Putamen (tissue), 1 donor: ENCODE measurements at regions not wholly inside any gene's neighbourhood (a gene's known extent, or its start where the extent isn't known, plus 50 kb on each side); places are given as distances from the start of the nearest gene placed in this dataset.
"Not testable (repeated sequence)": the region's sequence is repeated elsewhere in the genome, so short reads cannot be mapped to it uniquely, and the experiment has no call there.

Source experiments
- DNase-seq: peaks from one replicate; pipeline ENCODE4 v3.0.0-alpha.2; 2016; ENCODE audit warnings: low spot score

DNA sequence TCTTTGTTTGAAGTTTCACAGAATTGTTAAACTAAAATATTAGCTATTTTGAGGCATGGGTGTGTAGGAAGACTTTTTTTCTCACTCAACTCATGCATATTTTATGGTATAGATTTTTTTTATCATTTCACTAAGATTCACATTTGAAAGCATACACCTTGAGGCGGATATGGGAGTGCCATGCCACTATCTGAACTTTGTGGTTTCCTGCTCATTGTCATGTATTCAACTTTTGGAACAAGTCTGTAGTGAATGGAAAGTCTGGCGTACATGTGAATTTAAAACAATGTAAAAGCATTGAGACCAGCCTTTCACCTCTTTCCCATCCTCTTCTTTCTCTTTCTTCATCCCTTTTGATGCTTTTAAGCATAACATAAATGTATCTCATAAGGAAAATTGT, 147.9 kb downstream of the TPBG start:
- no peak for DNase-seq

DNA sequence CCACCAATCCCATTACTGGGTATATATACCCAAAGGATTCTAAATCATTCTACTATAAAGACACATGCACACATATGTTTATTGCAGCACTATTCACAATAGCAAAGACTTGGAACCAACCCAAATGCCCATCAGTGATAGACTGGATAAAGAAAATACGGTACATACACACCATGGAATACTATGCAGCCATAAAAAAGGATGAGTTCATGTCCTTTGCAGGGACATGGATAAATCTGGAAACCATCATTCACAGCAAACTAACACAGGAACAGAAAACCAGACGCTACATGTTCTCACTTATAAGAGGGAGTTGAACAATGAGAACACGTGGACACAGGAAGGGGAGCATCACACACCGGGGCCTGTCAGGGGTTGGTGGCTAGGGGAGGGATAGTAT, 154.3 kb downstream of the TPBG start:
- not testable (repeated sequence) for DNase-seq

DNA sequence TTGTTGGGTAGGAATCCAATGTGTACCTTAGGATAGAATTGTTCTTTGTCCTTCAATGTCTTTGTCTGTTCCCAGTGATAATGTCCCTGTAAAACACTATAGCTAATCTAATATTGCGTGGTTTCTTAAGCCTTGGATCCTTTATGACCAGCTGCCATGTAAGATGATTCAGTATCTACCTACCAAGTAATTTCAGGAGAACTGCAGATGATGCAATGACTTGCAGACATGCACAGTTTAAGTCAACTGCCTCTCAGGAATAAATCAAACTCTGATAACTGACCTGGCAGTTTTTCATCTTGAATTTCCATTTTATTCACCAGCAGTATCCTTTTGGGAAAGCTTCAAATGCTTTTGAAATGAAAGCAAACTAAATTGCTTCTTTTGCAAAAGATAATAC, 157.8 kb downstream of the TPBG start:
- DNase-seq: no peak

DNA sequence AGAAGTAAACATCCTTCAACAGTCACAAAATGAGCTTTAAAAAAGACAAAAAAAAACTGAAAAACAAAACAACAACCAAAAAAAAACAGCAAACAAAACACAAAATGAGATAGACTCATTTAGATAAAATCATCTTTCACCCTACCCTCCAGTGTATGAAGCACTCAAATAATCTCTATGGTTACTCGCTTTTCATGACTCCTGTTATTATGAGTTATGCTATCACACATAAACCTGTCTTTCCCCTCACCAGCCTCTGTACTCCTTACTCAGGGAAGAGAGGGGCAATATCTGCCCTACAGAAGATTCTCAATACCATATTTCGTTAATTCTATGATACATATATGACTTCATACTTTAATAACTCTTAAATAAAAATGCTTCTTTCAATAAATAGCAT, 158.2 kb downstream of the TPBG start:
- DNase-seq: no peak

DNA sequence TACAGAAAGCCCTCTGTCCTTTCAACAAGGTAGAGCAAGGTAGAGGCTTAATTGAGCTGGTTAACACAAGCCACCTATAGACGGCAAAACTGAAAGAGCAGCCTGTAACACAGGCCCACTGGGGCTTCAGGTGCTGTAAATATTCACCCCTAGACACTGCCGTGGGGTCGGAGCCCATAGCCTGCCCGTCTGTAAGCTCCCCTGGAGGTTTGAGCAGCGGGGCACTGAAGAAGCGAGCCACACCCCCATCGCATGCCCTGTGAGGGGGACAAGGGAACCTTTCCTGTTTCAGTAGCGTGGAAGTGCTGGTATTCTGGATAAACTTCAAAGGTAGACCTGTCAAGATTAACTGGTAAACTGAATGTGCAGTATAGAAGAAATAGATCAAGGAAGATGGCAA, 160.4 kb downstream of the TPBG start:
- DNase-seq: no peak

DNA sequence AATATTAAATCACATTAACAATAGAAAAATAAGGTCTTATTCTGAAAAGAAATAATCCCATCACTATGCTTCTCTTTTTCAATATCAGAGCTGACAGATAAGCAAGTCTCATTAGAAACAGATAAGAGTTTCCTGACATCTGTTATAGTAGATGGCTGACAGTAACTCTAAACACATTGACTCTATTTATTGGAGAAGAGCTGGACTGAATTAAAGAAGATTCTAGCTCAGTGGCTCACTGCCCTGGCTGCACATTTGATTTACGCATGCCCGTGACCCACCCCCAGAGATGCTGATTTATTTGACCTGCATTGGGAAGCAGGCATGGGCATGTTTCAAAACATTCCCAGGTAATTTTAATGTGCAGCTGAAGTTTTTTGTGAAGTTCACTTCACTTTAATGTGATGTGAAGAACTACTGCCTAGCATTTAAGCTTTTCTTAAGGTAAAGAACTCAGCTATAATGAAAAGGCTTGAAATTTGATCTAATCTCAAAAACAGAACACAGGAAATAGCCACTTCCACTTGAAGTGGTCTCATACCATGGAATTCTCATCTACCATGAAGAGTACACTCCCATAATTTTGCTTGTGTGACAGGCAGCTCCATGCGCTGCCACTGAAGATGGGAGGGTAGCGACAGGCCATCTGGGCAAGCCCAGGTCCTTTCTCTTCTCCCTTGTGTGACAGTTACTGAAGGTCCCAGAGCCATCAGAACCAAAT, 162.3 kb downstream of the TPBG start:
- no peak for DNase-seq

DNA sequence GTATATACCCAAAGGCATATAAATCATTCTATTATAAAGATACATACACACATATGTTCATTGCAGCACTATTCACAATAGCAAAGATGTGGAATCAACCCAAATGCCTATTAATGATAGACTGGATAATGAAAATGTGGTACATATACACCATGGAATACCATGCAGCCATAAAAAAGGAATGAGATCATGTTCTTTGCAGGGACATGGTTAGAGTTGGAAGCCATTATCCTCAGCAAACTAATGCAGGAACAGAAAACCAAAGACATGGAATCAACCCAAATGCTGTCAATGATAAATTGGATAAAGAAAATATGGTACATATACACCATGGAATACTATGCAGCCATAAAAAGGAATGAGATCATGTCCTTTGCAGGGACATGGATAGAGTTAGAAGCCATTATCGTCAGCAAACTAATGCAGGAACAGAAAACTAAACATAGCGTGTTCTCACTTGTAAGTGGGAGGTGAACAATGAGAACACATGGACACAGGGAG, 166.4 kb downstream of the TPBG start:
- not testable (repeated sequence) for DNase-seq

DNA sequence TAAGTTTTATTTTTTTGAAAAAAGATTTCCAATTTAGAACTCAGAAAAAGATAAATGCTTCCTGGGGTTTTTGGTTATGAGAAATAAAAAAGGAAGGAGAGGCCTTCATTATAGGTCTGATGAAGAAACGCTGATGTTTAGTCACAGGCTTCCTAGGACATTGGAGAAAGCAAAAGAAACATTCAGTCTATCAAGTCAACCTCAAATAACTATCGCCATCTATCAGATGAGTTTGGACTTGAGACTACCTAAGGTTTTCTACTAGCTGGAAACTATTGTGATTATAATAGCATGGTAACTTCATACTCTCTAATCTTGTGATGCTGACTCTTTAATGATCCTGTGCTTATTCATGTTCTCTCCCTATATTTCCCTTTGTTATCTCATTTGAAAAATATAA, 171.3 kb downstream of the TPBG start:
- no peak for DNase-seq

DNA sequence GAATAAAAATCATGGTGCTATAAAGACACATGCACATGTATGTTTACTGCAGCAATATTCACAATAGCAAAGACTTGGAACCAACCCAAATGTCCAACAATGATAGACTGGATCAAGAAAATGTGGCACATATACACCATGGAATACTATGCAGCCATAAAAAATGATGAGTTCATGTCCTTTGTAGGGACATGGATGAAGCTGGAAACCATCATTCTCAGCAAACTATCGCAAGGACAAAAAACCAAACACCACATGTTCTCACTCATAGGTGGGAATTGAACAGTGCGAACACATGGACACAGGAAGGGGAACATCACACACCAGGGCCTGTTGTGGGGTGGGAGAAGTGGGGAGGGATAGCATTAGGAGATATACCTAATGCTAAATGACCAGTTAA, 185.9 kb downstream of the TPBG start:
- DNase-seq: not testable (repeated sequence)

DNA sequence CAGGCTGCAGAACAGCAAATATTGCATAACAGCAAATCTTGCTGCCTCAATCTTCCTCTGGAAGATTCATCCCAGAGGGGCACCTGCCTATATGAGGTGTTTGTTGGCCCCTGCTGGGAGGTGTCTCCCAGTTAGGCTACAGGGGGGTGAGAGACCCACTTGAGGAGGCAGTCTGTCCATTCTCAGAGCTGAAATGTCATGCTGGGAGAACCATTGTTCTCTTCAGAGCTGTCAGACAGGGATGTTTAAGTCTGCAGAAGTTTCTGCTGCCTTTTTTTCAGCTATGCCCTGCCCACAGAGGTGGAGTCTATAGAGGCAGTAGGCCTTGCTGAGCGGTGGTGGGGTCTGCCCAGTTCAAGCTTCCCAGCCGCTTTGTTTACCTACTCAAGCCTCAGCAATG, 187.7 kb downstream of the TPBG start:
- not testable (repeated sequence) for DNase-seq

DNA sequence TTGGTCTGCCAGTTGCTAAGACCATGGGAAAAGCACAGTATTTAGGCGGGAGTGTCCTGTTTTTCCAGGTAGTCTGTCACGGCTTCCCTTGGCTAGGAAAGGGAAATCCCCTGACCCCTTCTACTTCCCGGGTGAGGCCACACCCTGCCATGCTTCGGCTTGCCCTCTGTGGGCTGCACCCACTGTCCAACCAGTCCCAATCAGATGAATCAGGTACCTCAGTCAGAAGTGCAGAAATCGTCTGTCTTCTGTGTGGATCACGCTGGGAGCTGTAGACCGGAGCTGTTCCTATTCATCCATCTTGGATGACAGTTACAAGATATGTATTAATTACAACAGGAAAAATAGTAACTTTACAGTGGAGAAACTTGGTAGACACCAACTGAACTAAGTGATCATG, 188.2 kb downstream of the TPBG start:
- no peak for DNase-seq

DNA sequence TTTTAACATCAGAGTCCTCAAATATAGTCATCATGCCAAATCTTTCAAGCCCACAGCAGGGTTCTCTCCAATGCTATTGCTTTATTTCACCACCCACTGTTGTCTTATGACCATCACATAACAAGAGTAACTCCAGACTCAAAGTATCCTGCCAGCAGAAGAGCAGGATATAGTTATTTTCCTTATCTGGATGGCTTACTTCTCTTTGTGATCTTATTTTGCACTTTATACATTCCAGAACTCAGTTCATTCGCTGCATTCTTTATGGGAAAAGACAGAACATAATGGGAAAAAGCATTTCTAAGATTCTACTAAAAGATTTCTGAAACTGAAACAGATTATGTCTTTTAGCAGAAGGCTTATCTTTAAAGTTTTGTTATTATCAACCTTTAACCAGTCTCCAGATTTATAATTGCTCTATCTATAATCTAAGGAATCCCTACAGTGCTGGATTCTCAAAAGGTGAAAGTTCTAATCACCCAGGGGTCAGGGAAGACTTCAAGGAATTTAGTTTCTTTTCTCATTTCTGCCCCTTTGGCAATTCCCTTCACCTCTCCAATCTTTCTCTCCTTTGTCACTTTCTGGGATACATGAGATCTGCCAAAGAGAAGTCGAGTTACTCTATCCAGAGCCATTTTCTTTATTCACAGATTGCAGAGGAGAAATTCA, 190.4 kb downstream of the TPBG start:
- DNase-seq: no peak

DNA sequence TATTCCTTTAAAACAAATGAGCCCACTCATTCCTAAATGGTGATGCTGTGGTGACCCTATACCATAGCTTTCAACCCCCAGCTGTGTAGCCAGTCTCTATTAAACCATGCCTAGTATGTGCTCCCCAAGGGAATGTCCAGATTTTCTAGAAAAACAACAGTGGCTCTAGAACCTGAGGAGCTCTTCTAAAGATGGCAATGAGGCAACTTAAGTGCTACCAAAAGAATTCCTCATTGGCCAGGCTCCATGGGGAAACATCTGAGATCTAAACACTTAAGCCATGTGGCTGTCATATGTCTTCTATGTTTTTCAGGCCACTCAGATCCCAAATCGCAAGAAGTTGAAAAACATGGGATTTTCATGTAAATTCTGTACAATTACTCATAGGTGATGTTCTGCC, 191.0 kb downstream of the TPBG start:
- DNase-seq: no peak

DNA sequence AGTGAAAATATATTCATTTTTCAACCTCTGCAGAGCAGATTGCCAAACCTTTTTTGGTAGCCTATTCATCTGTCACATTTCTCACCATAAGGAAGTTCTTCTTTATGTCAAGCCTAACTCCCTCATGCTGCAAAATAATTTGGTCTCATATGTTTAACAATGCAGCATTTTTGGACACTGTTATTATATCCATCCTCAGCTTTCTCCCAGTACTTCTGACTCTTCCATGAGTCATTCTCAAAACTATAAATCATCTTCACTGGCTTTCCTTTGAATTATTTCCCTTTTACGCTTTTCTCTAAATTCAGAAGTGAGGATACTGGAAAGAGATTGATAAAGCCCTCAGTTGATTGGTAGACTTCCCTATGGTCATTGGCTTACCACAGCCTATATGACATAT, 192.2 kb downstream of the TPBG start:
- DNase-seq: no peak

DNA sequence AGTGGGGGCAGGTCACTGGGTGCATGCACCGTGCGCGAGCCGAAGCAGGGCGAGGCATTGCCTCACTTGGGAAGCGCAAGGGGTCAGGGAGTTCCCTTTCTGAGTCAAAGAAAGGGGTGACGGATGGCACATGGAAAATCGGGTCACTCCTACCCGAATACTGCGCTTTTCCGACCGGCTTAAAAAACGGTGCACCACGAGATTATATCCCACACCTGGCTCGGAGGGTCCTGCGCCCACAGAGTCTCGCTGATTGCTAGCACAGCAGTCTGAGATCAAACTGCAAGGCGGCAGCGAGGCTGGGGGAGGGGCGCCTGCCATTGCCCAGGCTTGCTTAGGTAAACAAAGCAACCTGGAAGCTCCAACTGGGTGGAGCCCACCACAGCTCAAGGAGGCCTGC, 194.9 kb downstream of the TPBG start:
- DNase-seq: not testable (repeated sequence)

DNA sequence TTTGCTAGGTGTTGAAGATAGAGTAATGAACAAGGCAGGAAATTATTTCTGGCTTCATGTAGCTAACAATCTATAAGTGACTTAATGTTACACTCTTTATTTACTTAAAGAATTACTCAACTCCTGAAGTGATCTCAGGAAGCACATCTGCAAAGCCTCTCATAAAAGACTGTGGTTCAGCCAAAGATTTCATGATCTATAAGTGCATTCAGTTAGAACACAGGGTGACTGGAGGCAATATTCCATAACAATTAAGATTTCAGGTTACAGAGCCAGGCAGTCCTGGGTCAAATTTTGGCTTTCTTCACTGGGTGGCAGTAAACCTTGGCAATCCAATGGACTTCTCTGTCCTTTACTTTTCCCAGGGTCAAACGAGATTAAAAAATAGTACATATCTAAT, 204.0 kb downstream of the TPBG start:
- no peak for DNase-seq

DNA sequence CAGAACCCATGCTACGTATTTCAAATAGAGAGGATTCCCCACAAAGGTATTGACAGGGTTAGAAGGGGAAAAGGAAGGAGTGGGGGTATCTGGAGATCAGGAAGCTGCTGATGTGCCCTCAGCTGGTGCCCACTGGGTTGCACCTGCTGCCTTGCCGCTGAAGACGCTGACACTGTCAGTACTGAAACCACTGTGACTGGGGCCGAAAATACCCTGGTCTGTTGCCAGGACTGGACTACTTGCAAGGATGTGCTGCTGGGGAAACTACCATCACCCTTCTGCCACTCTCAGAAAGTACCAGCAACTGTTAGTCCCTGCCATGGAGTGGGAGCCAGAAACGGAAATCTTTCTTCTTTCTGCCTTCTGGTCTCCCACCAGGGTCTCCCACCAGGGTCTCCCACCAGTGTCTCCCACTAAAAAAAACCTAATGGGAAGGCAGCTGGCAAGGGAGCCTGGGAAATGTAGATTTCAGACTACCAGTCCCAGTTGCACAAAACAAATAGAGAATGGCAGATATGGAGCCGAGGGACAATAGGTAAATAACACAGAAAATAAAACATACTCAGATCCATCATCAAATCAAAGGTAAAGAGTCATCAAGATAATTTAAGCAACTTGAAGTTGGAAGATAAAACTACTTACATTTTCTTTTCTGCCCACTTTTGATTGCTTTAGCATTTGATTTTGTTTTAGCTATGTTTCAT, 204.8 kb downstream of the TPBG start:
- no peak for DNase-seq

DNA sequence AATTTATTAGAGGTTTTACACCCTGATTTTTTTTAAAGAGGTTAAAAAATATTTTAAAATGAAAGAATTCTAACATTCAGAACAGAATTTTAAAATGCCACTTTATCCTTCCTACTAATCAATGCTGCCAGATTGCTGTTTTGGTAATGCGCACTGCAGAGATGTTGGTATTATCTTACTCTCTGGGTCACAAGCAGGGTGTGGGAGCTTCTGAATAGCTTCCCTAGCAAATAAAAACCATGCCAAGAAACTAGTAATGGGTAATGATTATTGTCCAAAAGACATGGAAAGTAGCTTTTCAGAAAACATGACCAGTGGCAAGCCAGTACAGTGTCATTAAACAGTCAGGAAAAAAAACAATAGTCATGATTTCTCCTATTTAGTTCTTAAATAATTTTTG, 205.4 kb downstream of the TPBG start:
- DNase-seq: no peak

DNA sequence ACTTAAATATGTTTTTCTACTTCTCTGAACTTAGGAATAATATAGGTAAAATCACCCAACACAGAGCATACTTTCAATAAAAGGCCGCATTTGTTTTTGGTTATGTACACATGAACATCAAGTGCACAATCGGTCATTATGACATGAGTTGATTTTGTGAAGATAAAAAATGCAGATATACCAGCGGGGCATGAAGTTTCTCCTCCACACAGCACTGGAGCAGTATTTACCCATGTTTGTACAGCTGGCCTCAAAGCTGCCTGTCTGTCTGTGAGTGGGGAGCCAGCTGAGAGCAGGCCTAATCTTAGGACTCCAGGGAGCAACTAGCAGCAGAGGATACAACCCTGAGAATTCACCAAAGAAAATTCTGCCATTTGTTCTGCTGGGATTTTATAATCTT, 206.5 kb downstream of the TPBG start:
- no peak for DNase-seq

DNA sequence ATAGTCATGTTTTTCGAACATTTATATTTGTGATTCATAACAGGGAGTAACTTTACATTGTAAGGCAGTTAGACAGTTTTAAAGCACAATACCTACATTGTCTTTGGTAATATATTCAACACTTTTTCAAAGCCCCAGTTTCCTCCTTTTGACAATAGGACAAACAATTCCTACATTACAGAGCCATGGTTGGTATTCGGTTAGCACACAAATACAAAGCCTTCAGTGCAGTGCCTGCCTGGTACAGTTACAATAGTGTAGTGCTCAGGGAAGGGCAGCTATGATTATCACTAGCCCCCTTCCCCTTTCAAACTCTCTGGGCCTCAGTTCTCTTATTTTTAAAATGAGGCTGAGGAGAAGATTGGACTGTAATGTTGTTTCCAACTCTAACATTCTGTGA, 207.8 kb downstream of the TPBG start:
- DNase-seq: no peak

DNA sequence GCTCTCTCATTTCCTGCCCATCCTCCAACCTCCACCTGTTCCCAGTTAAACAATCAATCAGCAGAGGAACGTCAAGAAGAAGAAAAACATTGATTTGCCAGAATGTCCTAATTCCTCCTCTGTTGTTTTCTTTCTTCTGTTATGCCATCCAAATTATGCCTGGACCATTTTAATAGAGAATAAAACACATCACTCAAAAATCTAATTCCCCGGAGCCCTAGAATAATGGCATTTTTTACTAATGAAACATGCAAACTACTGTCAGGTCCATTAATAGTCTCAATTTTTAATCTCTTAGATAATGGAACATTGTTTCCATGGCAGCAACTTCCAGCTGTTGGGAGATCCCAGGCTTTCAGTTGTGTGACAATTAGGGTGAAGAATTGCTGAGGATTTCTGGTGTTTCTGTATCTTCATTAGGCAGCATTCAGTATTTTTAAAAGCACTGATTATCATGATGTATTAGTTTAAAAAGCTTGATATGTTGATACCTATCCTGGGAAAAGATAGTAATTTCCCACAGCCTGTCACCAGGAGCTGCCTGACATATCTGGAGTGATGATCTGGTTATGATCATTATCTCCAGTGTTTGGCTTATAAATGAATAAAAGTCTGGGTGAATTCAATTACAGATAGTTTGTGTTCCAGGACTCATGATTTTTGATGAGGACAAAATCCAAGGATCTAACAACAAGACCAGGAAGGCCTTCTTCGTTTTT, 209.8 kb downstream of the TPBG start:
- no peak for DNase-seq

DNA sequence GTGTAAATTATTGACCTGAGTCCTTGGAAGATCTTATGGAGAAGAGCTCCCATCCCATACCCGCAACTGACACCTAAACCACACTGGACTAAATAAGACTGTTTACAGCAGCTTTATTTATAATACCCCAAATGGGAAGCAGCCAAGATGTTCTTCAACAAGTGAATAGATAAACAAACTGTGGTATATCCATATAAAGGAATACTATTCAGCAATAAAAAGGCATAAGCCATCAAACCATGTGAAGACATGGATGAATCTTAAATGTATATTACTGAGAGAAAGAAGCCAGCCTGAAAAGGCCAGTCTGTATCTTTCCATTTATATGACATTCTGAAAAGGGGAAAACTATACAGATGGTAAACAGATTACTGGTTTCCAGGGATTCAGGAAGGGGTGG, 212.7 kb downstream of the TPBG start:
- no peak for DNase-seq
